Right atrium auricular region (tissue), 2 donors: ENCODE measurements at regions not wholly inside any gene's neighbourhood (a gene's known extent, or its start where the extent isn't known, plus 50 kb on each side); places are given as distances from the start of the nearest gene placed in this dataset.
"Not testable (repeated sequence)": the region's sequence is repeated elsewhere in the genome, so short reads cannot be mapped to it uniquely, and the experiment has no call there.

Source experiments
- DNase-seq: peaks from one replicate; pipeline ENCODE4 v3.0.0-alpha.2; 2019; ENCODE audit warnings: low spot score
- H3K27ac ChIP-seq, 2 donors: fragments of 200-600 bp; sonication (generic); 1 replicate in 1 of 2; 2 replicates in 1 of 2; pipeline ENCODE4 v1.5.1; 2016 to 2019
- H3K27me3 ChIP-seq, 2 donors: fragments of 200-600 bp; sonication (generic); one replicate each; pipeline versions ENCODE4 v1.5.1 to v1.6.0; 2017 to 2019
- H3K36me3 ChIP-seq: fragments of 200-600 bp; sonication (generic); one replicate; pipeline ENCODE4 v1.5.1; 2016
- H3K4me1 ChIP-seq, 2 donors: fragments of 200-600 bp; sonication (generic); one replicate each; pipeline versions ENCODE4 v1.5.1 to v1.6.0; 2017 to 2019
- H3K4me3 ChIP-seq, 2 donors: fragments of 200-600 bp; sonication (generic); 1 replicate in 1 of 2; 2 replicates in 1 of 2; pipeline ENCODE4 v1.5.1; 2017 to 2019; ENCODE audit warnings: mild to moderate bottlenecking in 1 of 2, moderate library complexity in 1 of 2
- H3K9me3 ChIP-seq, 2 donors: fragments of 200-600 bp; sonication (generic); one replicate each; pipeline ENCODE4 v1.5.1; 2019
- TF ChIP-seq, protein P1 (sequence below), 2 donors: fragments of 200-600 bp; sonication (generic); IDR thresholded peaks; one replicate each; pipeline ENCODE4 v1.5.1; 2019; ENCODE audit warnings: antibody characterized with exemption in 2 of 2

DNA sequence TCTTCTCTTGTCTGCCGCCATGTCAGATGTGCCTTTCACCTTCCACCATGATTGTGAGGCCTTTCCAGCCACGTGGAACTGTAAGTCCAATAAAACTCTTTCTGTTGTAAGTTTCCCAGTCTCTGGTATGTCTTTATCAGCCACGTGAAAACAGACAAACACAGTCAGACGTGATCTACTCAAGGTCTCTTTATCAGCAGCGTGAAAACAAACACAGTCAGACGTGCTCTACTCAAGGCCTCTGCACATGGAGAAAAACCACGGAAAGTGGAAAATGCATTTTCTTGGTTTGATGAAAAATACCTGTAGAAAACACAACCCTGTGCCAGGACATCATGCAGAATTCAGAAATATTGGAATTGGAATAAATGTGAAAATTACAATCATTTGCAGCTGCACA lies 1115.7 kb downstream of the TMEM121 start:
- H3K9me3 ChIP-seq = no peaks in the 10 kb centered on the region
- H3K4me3 ChIP-seq = no peak overlapping the region
- no peaks in the 10 kb centered on the region for H3K4me1 ChIP-seq
- H3K27ac ChIP-seq = no peak overlapping the region
- TF ChIP-seq, protein P1, sequence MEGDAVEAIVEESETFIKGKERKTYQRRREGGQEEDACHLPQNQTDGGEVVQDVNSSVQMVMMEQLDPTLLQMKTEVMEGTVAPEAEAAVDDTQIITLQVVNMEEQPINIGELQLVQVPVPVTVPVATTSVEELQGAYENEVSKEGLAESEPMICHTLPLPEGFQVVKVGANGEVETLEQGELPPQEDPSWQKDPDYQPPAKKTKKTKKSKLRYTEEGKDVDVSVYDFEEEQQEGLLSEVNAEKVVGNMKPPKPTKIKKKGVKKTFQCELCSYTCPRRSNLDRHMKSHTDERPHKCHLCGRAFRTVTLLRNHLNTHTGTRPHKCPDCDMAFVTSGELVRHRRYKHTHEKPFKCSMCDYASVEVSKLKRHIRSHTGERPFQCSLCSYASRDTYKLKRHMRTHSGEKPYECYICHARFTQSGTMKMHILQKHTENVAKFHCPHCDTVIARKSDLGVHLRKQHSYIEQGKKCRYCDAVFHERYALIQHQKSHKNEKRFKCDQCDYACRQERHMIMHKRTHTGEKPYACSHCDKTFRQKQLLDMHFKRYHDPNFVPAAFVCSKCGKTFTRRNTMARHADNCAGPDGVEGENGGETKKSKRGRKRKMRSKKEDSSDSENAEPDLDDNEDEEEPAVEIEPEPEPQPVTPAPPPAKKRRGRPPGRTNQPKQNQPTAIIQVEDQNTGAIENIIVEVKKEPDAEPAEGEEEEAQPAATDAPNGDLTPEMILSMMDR (IDR thresholded peaks at IDR 0.05) = no peak
- no peaks in the 10 kb centered on the region for H3K27me3 ChIP-seq
- no peaks in the 10 kb centered on the region for H3K36me3 ChIP-seq
- DNase-seq = no peak

DNA sequence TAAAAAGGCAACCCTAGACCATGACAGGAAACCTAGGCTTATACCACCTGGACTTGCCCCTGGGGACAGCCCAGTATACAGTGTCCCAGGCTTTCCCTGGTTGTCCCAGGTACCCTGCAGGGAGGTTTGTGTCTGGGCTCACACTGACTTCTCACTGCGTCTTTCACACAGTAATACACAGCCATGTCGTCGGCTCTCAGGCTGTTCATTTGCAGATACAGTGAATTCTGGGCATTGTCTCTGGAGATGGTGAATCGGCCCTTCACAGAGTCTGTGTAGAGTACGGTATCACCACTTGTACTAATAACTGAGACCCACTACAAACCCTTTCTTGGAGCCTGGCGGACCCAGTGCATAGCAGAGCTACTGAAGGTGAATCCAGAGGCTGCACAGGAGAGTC lies 1116.6 kb downstream of the TMEM121 start:
- H3K9me3 ChIP-seq, DNase-seq, H3K27ac ChIP-seq, H3K36me3 ChIP-seq, H3K27me3 ChIP-seq, H3K4me1 ChIP-seq, H3K4me3 ChIP-seq: not testable (repeated sequence)

DNA sequence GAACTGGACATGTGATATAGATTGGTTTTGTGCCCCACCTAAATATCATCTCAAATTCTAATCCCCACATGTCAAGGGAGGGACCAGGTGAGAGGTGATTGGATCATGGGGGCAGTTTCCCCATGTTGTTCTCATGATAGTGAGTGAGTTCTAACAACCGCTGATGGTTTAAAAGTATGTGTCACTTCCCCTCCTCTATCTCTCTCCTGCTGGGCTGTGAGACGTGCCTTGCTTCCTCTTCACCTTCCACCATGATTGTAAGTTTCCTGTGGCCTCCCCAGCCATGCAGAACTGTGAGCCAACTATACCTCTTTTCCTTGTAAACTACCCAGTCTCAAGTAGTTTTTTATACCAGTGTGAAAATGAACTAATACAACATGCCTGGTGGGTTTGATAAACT lies 1122.5 kb downstream of the TMEM121 start:
- H3K27ac ChIP-seq, DNase-seq, H3K4me1 ChIP-seq, H3K36me3 ChIP-seq, H3K4me3 ChIP-seq, H3K27me3 ChIP-seq, H3K9me3 ChIP-seq: not testable (repeated sequence)

DNA sequence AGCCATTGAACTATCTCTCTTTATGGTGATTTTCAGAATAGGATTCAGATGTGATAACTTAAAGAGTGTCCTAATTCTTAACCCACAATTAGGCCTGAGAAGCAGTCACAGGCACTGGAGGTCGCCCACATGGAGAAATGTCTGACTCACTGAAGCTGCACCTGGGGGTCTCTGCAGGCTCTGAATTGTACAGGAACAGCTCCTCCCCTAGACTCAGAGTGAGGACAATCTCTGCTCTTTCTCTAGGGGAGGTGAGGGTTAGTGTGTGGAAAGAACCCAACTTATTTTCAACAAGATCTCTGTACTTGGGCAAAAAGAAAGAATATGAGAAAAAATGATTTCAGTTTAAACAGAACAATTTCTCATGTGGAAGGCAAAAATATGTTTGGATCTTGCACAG lies 1124.6 kb downstream of the TMEM121 start:
- DNase-seq = no peak
- no peaks in the 10 kb centered on the region for H3K9me3 ChIP-seq
- H3K36me3 ChIP-seq = no peaks in the 10 kb centered on the region
- no peaks in the 10 kb centered on the region for H3K27me3 ChIP-seq
- TF ChIP-seq, protein P1 (IDR thresholded peaks at IDR 0.05) = no peak
- no peak overlapping the region for H3K4me3 ChIP-seq
- no peaks in the 10 kb centered on the region for H3K4me1 ChIP-seq
- no peak overlapping the region for H3K27ac ChIP-seq

DNA sequence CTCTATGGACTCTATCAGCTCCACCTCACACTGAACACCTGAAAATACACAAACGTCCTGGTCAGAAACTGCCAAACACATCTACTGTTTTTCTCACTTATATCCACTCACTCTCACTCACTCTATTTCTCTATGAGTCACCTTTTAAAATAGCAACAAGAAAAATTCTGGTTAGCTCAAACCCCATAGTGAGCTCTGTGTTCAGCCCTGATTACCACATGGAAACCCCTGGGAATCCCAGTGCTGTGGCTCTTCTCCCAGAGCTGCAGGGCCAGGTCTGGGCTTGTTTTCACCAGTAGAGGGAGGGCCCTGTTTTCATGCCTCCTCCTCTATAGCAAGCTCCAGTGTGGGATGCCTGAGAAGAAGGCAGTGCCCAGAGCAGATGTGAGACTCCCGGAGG lies 1126.1 kb downstream of the TMEM121 start:
- no peak overlapping the region for H3K27ac ChIP-seq
- no peak for DNase-seq
- no peak overlapping the region for H3K4me3 ChIP-seq
- TF ChIP-seq, protein P1 (IDR thresholded peaks at IDR 0.05) = no peak
- H3K9me3 ChIP-seq = no peaks in the 10 kb centered on the region
- no peaks in the 10 kb centered on the region for H3K27me3 ChIP-seq
- no peaks in the 10 kb centered on the region for H3K4me1 ChIP-seq
- H3K36me3 ChIP-seq = no peaks in the 10 kb centered on the region

DNA sequence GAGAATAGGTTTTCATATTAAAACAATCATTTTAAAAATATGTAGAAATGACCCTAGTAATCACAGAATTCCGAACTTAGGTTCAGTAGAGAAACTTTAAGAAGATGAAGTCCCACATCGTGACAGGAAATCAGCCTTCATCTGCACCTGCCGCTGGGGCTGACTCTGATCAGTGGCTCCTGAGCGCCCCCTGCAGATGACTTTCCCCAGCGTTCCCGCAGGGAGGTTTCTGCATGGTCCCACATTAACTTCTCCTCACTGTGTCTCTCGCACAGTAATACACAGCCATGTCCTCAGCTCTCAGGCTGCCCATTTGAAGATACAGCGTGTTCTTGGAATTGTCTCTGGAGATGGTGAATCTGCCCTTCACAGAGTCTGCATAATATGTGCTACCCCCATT lies 1131.1 kb downstream of the TMEM121 start:
- H3K9me3 ChIP-seq = no peaks in the 10 kb centered on the region
- H3K27ac ChIP-seq = no peak overlapping the region
- TF ChIP-seq, protein P1 (IDR thresholded peaks at IDR 0.05) = no peak
- H3K4me1 ChIP-seq = no peaks in the 10 kb centered on the region
- no peak for DNase-seq
- H3K36me3 ChIP-seq = no peaks in the 10 kb centered on the region
- no peak overlapping the region for H3K4me3 ChIP-seq
- H3K27me3 ChIP-seq = no peaks in the 10 kb centered on the region

DNA sequence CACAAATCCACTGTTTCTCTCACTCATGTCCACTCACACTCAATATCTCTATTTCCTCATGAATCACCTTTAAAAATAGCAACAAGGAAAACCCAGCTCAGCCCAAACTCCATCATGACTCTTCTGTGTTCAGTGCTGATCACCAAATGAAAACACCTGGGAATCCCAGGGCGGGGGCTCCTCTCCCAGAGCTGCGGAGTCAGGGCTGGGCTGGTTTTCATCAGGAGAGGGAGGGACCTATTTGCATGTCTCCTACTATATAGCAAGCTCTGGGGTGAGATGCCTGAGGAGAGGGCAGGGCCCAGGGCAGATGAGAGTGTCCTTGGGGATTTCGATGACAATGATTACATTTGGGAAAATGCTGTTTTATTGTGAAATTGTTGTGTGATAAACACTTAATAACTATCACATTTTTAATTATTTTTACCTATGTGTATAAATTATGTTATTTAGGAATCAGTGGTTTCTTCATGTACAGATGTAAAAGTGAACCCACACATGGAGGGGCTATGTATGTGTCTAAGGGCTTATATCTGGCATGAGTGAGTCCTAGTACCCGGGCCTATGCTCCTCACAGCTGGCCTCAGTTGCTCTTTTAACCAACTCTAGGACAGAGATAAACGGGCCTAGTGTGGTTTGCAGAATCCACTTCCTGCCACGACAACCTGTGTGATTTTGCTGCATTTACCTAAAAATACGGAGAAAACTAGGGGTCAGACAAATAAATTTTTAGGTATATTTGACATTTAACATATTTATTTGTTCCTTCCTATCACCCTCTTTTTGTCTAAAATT lies 1131.9 kb downstream of the TMEM121 start:
- H3K4me1 ChIP-seq, H3K9me3 ChIP-seq, H3K4me3 ChIP-seq, H3K27me3 ChIP-seq, H3K27ac ChIP-seq, DNase-seq, H3K36me3 ChIP-seq: not testable (repeated sequence)
